ENCODE measurements at regions not wholly inside any gene's neighbourhood (a gene's known extent, or its start where the extent isn't known, plus 50 kb on each side); places are given as distances from the start of the nearest gene placed in this dataset.

DNA sequence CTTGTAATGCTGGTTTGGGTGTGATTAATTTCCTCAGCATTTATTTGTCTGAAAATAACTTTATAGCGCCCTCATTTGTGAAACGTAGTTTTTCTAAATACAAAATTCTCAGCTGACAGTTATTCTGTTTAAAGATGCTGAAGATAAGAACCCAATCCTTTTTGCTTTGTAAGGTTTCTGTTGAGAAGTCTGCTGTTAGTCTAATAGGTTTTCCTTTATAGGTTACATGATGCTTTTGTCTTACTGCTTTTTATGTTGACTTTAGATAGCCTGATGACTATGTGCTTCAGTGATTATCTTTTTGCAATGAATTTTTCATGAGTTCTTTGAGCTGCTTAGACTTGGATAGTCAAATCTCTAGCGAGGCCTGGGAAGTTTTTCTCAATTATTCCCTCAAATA, 168.6 kb upstream of the PDE3A start:
- TF ChIP-seq PATZ1 (CRISPR knock-in tag; IDR thresholded peaks at IDR 0.05; ENCODE audit: borderline replicate concordance) (no peak), ZNF70 (CRISPR knock-in tag; IDR thresholded peaks at IDR 0.05) (no peak), PPARA (CRISPR knock-in tag; IDR thresholded peaks at IDR 0.05; ENCODE audit: borderline replicate concordance) (no peak), ARNTL (CRISPR knock-in tag; IDR thresholded peaks at IDR 0.05; ENCODE audit: borderline replicate concordance, low read depth) (no peak), CSDC2 (CRISPR knock-in tag; IDR thresholded peaks at IDR 0.05) (no peak), ISL1 (CRISPR knock-in tag; IDR thresholded peaks at IDR 0.05) (no peak), ZC3H10 (CRISPR knock-in tag; IDR thresholded peaks at IDR 0.05) (no peak), ZNF565 (CRISPR knock-in tag; conservative IDR thresholded peaks at IDR 0.05; ENCODE audit: low read depth) (no peak), ESRRG (CRISPR knock-in tag; IDR thresholded peaks at IDR 0.05) (no peak), BACH2 (CRISPR knock-in tag; IDR thresholded peaks at IDR 0.05; ENCODE audit: borderline replicate concordance) (no peak), RARB (CRISPR knock-in tag; IDR thresholded peaks at IDR 0.05) (no peak)
- TF ChIP-seq, protein P1, sequence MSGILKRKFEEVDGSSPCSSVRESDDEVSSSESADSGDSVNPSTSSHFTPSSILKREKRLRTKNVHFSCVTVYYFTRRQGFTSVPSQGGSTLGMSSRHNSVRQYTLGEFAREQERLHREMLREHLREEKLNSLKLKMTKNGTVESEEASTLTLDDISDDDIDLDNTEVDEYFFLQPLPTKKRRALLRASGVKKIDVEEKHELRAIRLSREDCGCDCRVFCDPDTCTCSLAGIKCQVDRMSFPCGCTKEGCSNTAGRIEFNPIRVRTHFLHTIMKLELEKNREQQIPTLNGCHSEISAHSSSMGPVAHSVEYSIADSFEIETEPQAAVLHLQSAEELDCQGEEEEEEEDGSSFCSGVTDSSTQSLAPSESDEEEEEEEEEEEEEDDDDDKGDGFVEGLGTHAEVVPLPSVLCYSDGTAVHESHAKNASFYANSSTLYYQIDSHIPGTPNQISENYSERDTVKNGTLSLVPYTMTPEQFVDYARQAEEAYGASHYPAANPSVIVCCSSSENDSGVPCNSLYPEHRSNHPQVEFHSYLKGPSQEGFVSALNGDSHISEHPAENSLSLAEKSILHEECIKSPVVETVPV (CRISPR knock-in tag; IDR thresholded peaks at IDR 0.05) = no peak
- TF ChIP-seq, protein P2, sequence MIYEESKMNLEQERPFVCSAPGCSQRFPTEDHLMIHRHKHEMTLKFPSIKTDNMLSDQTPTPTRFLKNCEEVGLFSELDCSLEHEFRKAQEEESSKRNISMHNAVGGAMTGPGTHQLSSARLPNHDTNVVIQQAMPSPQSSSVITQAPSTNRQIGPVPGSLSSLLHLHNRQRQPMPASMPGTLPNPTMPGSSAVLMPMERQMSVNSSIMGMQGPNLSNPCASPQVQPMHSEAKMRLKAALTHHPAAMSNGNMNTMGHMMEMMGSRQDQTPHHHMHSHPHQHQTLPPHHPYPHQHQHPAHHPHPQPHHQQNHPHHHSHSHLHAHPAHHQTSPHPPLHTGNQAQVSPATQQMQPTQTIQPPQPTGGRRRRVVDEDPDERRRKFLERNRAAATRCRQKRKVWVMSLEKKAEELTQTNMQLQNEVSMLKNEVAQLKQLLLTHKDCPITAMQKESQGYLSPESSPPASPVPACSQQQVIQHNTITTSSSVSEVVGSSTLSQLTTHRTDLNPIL (CRISPR knock-in tag; IDR thresholded peaks at IDR 0.05; ENCODE audit: low read depth) = no peak

All from SK-N-SH treated with all-trans-retinoic acid at 6 μM for 48 hours (cell line).